GM12878 (cell line): ENCODE measurements at regions not wholly inside any gene's neighbourhood (a gene's known extent, or its start where the extent isn't known, plus 50 kb on each side); places are given as distances from the start of the nearest gene placed in this dataset.

Experiments
- ATAC-seq: fragments of 200-7000 bp; cut with Tn5 transposase; 3 replicates; pipeline ENCODE4 v1.9.1; 2020; ENCODE audit warnings: mild to moderate bottlenecking, moderate library complexity
- BruUV-seq: library from RNA; stranded (reverse); fragments of 400-500 nt; replicated peaks from 2 replicates; lab custom pipeline; 2021; lab: Mats Ljungman, UMichigan
- CTCF ChIA-PET: fragments of 300-600 bp; sonication (Branson Sonifier 250); formaldehyde crosslinking; extraction: SDS; loops from one replicate; lab custom pipeline; 2021; ENCODE audit warnings: inconsistent platforms; lab: Yijun Ruan, JAX
- POLR2A ChIA-PET: fragments of 350-600 bp; formaldehyde crosslinking; extraction: SDS; loops from one replicate; lab custom pipeline; 2021; ENCODE audit warnings: inconsistent platforms; lab: Charles Lee
- RAD21 ChIA-PET: fragments of 300-600 bp; sonication (Branson Sonifier 250); formaldehyde crosslinking; loops from one replicate; lab custom pipeline; 2023; ENCODE audit warnings: antibody characterized with exemption; ENCODE audit not compliant: unreplicated experiment; lab: Charles Lee
- SMC1A ChIA-PET: fragments of 300-600 bp; sonication (Branson Sonifier 250); formaldehyde crosslinking; loops from one replicate; lab custom pipeline; 2023; ENCODE audit not compliant: unreplicated experiment, uncharacterized antibody; lab: Charles Lee
- DNase-seq: peaks from one replicate; pipeline ENCODE4 v3.0.0-alpha.2; 2011; ENCODE audit warnings: low read depth, low spot score
- FAIRE-seq: peaks from 3 replicates; lab custom pipeline; 2011; peaks lifted over from hg19 to GRCh38; lab: Jason Lieb, UNC
- H2AFZ ChIP-seq: 2 replicates; pipeline ENCODE4 v1.6.0; 2011; ENCODE audit warnings: low read depth, low read length, control low read depth; ENCODE audit not compliant: control insufficient read depth
- H3K27ac ChIP-seq: 2 replicates; pipeline ENCODE4 v1.5.1; 2011; ENCODE audit warnings: control low read depth; ENCODE audit not compliant: control insufficient read depth, insufficient read depth
- H3K27me3 ChIP-seq, 2 experiments: replicated peaks in 1 of 2; 2 replicates each; pipeline versions ENCODE4 v1.6.0 to v1.6.1; 2011; ENCODE audit warnings: low read length in 1 of 2; ENCODE audit not compliant: control insufficient read depth in 2 of 2, insufficient read depth in 2 of 2
- H3K36me3 ChIP-seq, 2 experiments: 2 replicates each; pipeline ENCODE4 v1.5.1; 2011; ENCODE audit warnings: low read length in 1 of 2; ENCODE audit not compliant: control insufficient read depth in 2 of 2, insufficient read depth in 2 of 2
- H3K4me1 ChIP-seq: 2 replicates; pipeline ENCODE4 v1.6.1; 2011; ENCODE audit warnings: mild to moderate bottlenecking, low read length, moderate library complexity, mixed read lengths; ENCODE audit not compliant: control insufficient read depth, insufficient read depth
- H3K4me2 ChIP-seq: 2 replicates; pipeline ENCODE4 v1.6.0; 2011; ENCODE audit warnings: control low read depth; ENCODE audit not compliant: control insufficient read depth, insufficient read depth
- H3K4me3 ChIP-seq: fragments of 200-600 bp; sonication (generic); 2 replicates; pipeline ENCODE4 v1.5.1; 2016
- H3K79me2 ChIP-seq: 2 replicates; pipeline ENCODE4 v1.6.0; 2011; ENCODE audit warnings: low read length; ENCODE audit not compliant: control insufficient read depth, insufficient read depth
- H3K9ac ChIP-seq: 2 replicates; pipeline ENCODE4 v1.8.0; 2011; ENCODE audit warnings: low read length, control low read depth, mixed read lengths; ENCODE audit not compliant: control insufficient read depth, insufficient read depth
- H3K9me3 ChIP-seq: replicated peaks from 3 replicates; pipeline ENCODE4 v1.5.1; 2011; ENCODE audit warnings: mild to moderate bottlenecking, low read length; ENCODE audit not compliant: control insufficient read depth, insufficient read depth
- H4K20me1 ChIP-seq: 2 replicates; pipeline ENCODE4 v1.6.0; 2011; ENCODE audit not compliant: control insufficient read depth, insufficient read depth
- CBX3 ChIP-seq: fragments of 200-600 bp; sonication (generic); IDR thresholded peaks from 2 replicates; pipeline ENCODE4 v1.6.1; 2016; ENCODE audit warnings: low read depth, borderline replicate concordance
- DPF2 ChIP-seq: fragments of 450-650 bp; IDR thresholded peaks from 2 replicates; pipeline ENCODE4 v1.6.1; 2017; ENCODE audit warnings: mild to moderate bottlenecking
- E2F4 ChIP-seq: IDR thresholded peaks from 2 replicates; pipeline ENCODE4 v1.6.1; 2012; ENCODE audit warnings: low read depth, low read length, improper control_type of control experiment
- E2F8 ChIP-seq: fragments of 450-650 bp; IDR thresholded peaks from 2 replicates; pipeline ENCODE4 v1.6.1; 2018; ENCODE audit warnings: mild to moderate bottlenecking, low read depth, moderate library complexity; ENCODE audit not compliant: partially characterized antibody
- E4F1 ChIP-seq: fragments of 450-650 bp; IDR thresholded peaks from 2 replicates; pipeline ENCODE4 v1.6.1; 2018; ENCODE audit warnings: borderline replicate concordance, mild to moderate bottlenecking; ENCODE audit not compliant: partially characterized antibody
- ETV6 ChIP-seq, 2 experiments: fragments of 450-650 bp in 1 of 2; IDR thresholded peaks in 1 of 2; conservative IDR thresholded peaks in 1 of 2; 2 replicates each; pipeline ENCODE4 v1.6.1; 2014; ENCODE audit warnings: antibody characterized with exemption in 1 of 2, borderline replicate concordance in 1 of 2, low read depth in 1 of 2, mild to moderate bottlenecking in 1 of 2, moderate library complexity in 1 of 2
- EZH2 ChIP-seq: IDR thresholded peaks from 2 replicates; pipeline ENCODE4 v1.6.1; 2012; ENCODE audit warnings: low read depth, mild to moderate bottlenecking, control low read depth, inconsistent platforms, low read length, borderline replicate concordance; ENCODE audit not compliant: control insufficient read depth
- GABPA ChIP-seq: IDR thresholded peaks from 2 replicates; pipeline ENCODE4 v1.6.1; 2014; ENCODE audit warnings: antibody characterized with exemption, low read depth, mild to moderate bottlenecking, inconsistent platforms
- HDAC2 ChIP-seq: fragments of 200-600 bp; sonication (generic); IDR thresholded peaks from 2 replicates; pipeline ENCODE4 v1.6.1; 2017
- HDAC6 ChIP-seq: fragments of 200-600 bp; sonication (generic); IDR thresholded peaks from one replicate; pipeline ENCODE4 v1.8.0; 2017; ENCODE audit warnings: antibody characterized with exemption; ENCODE audit not compliant: unreplicated experiment
- HDGF ChIP-seq: fragments of 450-650 bp; IDR thresholded peaks from 2 replicates; pipeline ENCODE4 v1.6.1; 2016; ENCODE audit warnings: antibody characterized with exemption
- JUND ChIP-seq: IDR thresholded peaks from 2 replicates; pipeline ENCODE4 v1.6.1; 2012; ENCODE audit warnings: low read depth, mild to moderate bottlenecking, low read length, improper control_type of control experiment, moderate library complexity
- MTA3 ChIP-seq: IDR thresholded peaks from 2 replicates; pipeline ENCODE4 v1.6.1; 2012; ENCODE audit warnings: low read length, inconsistent platforms, borderline replicate concordance
- NBN ChIP-seq: fragments of 450-650 bp; IDR thresholded peaks from 2 replicates; pipeline ENCODE4 v1.6.1; 2016
- NFYB ChIP-seq: IDR thresholded peaks from 2 replicates; pipeline ENCODE4 v1.6.1; 2011; ENCODE audit warnings: low read depth, mild to moderate bottlenecking, low read length, improper control_type of control experiment, moderate library complexity; ENCODE audit not compliant: insufficient read depth
- PAX8 ChIP-seq: fragments of 450-650 bp; IDR thresholded peaks from 2 replicates; pipeline ENCODE4 v1.6.1; 2017; ENCODE audit warnings: mild to moderate bottlenecking, moderate library complexity
- SIX5 ChIP-seq: IDR thresholded peaks from 2 replicates; pipeline ENCODE4 v1.6.1; 2011; ENCODE audit warnings: mild to moderate bottlenecking, low read depth, low read length, moderate library complexity; ENCODE audit not compliant: severe bottlenecking
- TCF12 ChIP-seq: IDR thresholded peaks from 2 replicates; pipeline ENCODE4 v1.6.1; 2011; ENCODE audit warnings: low read depth, mild to moderate bottlenecking, low read length
- WGBS: methylation state at CpG from one replicate; pipeline ENCODE4 v1.1.6; 2016; ENCODE audit warnings: low lambda C conversion rate; ENCODE audit not compliant: insufficient replicate concordance, insufficient coverage; ENCODE audit errors: missing lambda C conversion rate; 5-methylcytosine and 5-hydroxymethylcytosine counted together
- in situ Hi-C: fragments of 300-500 bp; cut with MboI; formaldehyde crosslinking; loops from 9 replicates; pipeline ENCODE4 v1.14.3; 2018; ENCODE audit warnings: mixed read lengths
- intact Hi-C: fragments of 100-400 bp; cut with micrococcal nuclease; formaldehyde crosslinking; loops from one replicate; pipeline ENCODE4 v1.14.2; 2022; ENCODE audit not compliant: unreplicated experiment

- in situ Hi-C loops (loop anchor here (5.0 to 10.0 kb wide), 4 partner anchors 150 to 925 kb away; no protein-coding TSS in a partner anchor), intact Hi-C loops (loop anchor here (10.0 kb wide), 1 partner anchor 888 kb away; no protein-coding TSS in a partner anchor)
- ChIA-PET POLR2A (interaction anchor here (0.8 to 2.4 kb wide), 3 partner anchors 8 to 20 kb away, joined by 3 to 21 read pairs (median 3); no protein-coding TSS in a partner anchor), CTCF (interaction anchor here (3.0 to 10.0 kb wide), 12 partner anchors 14 to 980 kb away, joined by 16 to 539 read pairs (median 73); no protein-coding TSS in a partner anchor), RAD21 (interaction anchor here (0.7 to 8.9 kb wide), 9 partner anchors 10 to 791 kb away, joined by 3 to 184 read pairs (median 70); no protein-coding TSS in a partner anchor), SMC1A (interaction anchor here (2.2 to 8.9 kb wide), 11 partner anchors 10 to 910 kb away, joined by 12 to 277 read pairs (median 32); no protein-coding TSS in a partner anchor)
- H2AFZ ChIP-seq: no peak overlapping the region
- no peak overlapping the region for H3K4me2 ChIP-seq
- H3K36me3 ChIP-seq: no peaks in the 10 kb centered on the region
- peaks cover 18% of the 10 kb centered on the region for H3K4me1 ChIP-seq
- H3K27ac ChIP-seq: no peak overlapping the region
- no peak for DNase-seq
- H3K79me2 ChIP-seq: no peaks in the 10 kb centered on the region
- H4K20me1 ChIP-seq: no peaks in the 10 kb centered on the region
- BruUV-seq: no TSS peak
- no peak overlapping the region for H3K9ac ChIP-seq
- no peaks in the 10 kb centered on the region for H3K27me3 ChIP-seq
- 36% methylated on average over 6 of the region's 6 CpGs for WGBS
- no peak for ATAC-seq
- H3K4me3 ChIP-seq: no peak overlapping the region
- no peaks in the 10 kb centered on the region for H3K9me3 ChIP-seq
- no peak for FAIRE-seq
- no peak for TF ChIP-seq ETV6 (conservative IDR thresholded peaks at IDR 0.05 in 1 of 2, IDR thresholded peaks at IDR 0.05 in 1 of 2; ENCODE audit: borderline replicate concordance in 1 of 2, low read depth in 1 of 2)
- TF ChIP-seq HDGF: no peak
- TF ChIP-seq JUND: no peak
- TF ChIP-seq E4F1: no peak
- no peak for TF ChIP-seq CBX3
- no peak for TF ChIP-seq NBN
- no peak for TF ChIP-seq MTA3
- TF ChIP-seq SIX5: no peak
- no peak for TF ChIP-seq GABPA
- no peak for TF ChIP-seq DPF2
- TF ChIP-seq TCF12: no peak
- no peak for TF ChIP-seq NFYB
- TF ChIP-seq E2F4: no peak
- no peak for TF ChIP-seq EZH2
- no peak for TF ChIP-seq HDAC2
- TF ChIP-seq PAX8: no peak
- TF ChIP-seq HDAC6: no peak
- TF ChIP-seq E2F8: no peak
Measured at GRCh38 chr22:22952531-22953280, 65.1 kb downstream of the IGLL5 start.
